Inflammatory macrophage treated with lipopolysaccharide for 1 hour (primary cell): ENCODE measurements at regions not wholly inside any gene's neighbourhood (a gene's known extent, or its start where the extent isn't known, plus 50 kb on each side); places are given as distances from the start of the nearest gene placed in this dataset.
"Not testable (repeated sequence)": the region's sequence is repeated elsewhere in the genome, so short reads cannot be mapped to it uniquely, and the experiment has no call there.

ENCODE experiments used
- DNase-seq, 2 donors: peaks; one replicate each; pipeline ENCODE4 v3.0.0-alpha.2; 2020 to 2022

DNA sequence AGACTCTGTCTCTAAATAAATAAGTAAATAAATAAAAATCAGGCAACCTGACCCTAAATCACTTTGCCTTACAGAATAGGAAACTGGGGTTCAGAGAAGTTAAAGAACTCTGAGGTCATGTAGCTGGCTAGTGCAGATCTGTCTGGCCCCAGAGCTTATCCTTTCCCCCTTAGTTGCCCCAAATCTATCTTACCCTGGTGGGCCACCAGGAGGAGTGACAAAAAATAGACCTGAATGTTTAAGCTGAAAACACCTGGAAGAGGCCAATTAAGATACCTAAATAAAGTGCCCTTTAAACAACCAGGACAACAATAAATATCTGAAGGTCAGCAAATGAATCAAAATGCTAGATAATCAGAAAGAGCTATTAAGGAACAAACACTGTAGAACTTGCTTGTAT is 59.7 kb downstream of the TEX35 start:
- DNase-seq, result no peak

- no peak for DNase-seq
Measured at GRCh38 chr1:178573330-178573729, 60.4 kb downstream of the TEX35 start.

GRCh38 chr1:178574345-178574744 is 61.4 kb downstream of the TEX35 start:
- no peak for DNase-seq

GRCh38 chr1:178575611-178576361 is 62.9 kb downstream of the TEX35 start:
- peak in 1 of 2 donors; percentile 54 for DNase-seq

DNA sequence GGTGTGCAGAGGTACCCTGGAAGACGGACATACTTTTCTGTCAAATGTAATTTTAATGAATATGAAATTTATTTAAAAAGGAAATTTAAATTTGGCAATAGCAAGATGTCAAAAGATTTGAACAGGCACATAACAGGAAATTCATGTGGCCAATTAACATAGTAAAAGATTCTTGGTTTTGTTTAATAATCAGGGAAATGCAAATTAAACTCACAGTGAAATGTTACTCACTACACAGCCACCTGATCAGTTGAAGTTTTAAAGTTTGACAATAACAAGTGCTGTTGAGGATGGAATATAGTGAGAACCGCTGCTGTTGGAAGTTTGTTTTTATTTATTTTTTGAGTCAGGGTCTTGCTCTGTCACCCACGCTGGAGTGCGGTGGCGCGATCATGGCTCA is 63.9 kb downstream of the TEX35 start:
- DNase-seq, result no peak

DNA sequence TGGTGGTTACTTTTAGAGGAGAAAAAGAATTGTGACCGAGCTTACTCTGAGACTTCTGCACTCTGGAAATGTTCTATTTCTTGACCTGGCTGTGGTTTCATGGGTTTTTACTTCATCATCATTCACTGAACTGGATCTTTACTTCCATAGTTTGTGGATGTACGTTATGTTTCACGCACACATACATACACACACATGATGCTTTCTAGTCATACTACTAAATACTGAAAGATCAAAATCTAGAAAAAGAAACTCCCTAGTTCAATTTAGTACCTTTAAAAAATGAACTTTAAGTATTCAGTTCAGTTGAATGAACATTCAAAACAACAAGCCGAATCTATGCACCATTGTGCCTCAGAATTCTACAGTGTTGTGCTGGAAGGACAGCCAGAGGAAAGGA is 65.0 kb downstream of the TEX35 start:
- DNase-seq, result no peak

DNA sequence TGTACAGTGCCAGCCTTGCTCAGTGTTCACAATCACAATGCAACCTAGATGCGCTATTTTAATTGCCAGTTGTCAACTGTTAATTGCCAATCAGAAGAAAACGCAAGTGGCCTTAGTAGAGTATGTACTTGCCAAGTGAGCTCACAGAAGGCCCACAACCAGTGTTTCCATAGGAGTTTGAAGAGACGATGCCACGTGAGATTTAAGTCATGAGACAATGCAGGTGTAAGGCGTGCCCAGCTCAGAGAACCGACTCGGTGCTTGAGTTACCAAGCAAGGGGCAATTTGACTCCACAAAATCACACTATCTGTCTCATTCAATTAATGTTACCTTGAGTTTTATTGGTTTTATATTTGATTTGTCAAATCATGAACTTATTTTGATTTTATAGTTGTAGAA is 65.6 kb downstream of the TEX35 start:
- DNase-seq, result no peak

GRCh38 chr1:178579095-178579494 is 66.2 kb downstream of the TEX35 start:
- no peak for DNase-seq

DNA sequence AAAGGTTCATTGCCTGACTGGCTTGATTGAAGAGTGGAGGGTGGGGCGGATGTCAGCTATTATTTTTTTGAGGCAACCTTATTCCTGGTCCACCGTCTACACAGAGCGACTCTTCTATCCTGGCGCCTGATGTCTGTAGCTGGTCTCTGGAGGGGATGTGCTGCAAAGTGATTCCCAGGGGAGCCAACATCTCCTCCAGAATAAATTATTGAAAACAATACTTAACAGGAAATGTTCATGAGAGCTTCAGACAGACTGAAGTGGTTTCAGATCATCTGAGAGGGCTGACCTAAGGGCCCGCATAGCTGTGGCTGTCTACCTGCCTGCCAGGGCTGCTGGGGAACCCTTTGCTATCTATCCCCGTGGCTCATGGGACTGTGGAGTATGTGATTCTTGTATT is 66.7 kb downstream of the TEX35 start:
- no peak for DNase-seq

DNA sequence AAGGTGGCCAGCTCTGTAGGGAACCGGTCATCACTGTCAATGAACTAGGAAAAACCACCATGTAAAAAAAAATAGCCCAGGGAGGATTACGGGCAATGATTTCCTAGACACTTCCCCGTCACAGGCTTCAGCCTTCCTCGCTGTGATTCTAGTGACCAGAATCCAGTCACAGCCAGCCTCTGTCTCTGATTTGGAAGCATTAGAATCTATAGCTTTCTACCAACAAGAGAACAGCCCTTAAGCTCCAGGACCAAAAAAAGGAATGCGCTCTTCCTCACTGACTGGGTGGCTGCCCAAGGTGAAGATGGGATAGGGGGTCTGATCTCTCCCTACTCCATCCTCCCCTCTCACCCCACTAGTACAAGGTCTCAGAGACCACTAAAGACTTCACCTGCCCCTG is 67.2 kb downstream of the TEX35 start:
- DNase-seq, result no peak

- DNase-seq, result no peak
Measured at GRCh38 chr1:178580876-178581275, 68.0 kb downstream of the TEX35 start.

GRCh38 chr1:178581351-178582303 is 68.7 kb downstream of the TEX35 start:
- no peak for DNase-seq

- peak; percentile 7 to 51 for DNase-seq
Measured at GRCh38 chr1:178587096-178587495, 74.2 kb downstream of the TEX35 start.

- DNase-seq, result no peak
Measured at GRCh38 chr1:178587975-178588374, 75.1 kb downstream of the TEX35 start.

- DNase-seq, result not testable (repeated sequence)
Measured at GRCh38 chr1:178589042-178589441, 76.1 kb downstream of the TEX35 start.

GRCh38 chr1:178591811-178592210 is 78.9 kb downstream of the TEX35 start:
- not testable (repeated sequence) for DNase-seq

DNA sequence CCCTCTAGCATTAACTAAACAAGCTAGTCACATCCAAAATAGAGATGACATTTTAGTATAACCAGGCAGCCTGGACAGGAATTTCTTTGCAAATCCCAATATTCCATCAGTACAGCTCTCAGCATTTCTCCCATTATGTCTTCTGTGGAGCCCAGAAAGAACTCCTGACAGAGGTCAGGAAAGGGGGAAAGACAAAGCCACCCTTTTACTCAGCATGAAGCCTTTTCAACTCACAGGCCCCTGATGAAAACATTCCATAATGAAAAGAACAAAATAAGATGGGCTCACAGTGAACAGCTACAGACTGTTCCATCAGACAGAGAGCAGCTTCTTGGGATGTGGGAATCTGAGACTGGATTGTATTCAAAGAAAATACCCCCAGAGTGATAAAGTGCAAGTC is 80.6 kb downstream of the TEX35 start:
- DNase-seq, result no peak

GRCh38 chr1:178594133-178594532 is 81.2 kb downstream of the TEX35 start:
- no peak for DNase-seq

GRCh38 chr1:178595491-178595890 is 82.6 kb downstream of the TEX35 start:
- peak; percentile 59 to 80 for DNase-seq

GRCh38 chr1:178599087-178599486 is 86.2 kb downstream of the TEX35 start:
- no peak for DNase-seq

DNA sequence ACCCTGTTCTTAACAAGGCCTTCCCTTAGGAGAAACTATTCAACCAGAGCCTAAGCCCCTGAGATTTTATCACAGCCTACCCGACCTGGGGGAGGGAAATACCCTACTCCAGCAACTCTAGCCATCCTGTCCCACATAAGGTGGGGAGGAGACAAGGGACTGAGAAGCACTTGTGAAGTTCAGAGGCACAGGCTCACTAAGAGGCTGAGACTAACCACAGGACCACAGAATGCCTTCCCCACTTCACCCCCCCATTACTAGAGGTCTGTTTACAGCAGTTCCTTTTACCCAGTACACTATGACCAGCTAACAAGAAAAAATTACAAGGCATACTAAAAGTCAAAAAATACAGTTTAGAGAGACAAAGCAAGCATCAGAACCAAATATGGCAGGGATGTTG is 86.8 kb downstream of the TEX35 start:
- no peak for DNase-seq

DNA sequence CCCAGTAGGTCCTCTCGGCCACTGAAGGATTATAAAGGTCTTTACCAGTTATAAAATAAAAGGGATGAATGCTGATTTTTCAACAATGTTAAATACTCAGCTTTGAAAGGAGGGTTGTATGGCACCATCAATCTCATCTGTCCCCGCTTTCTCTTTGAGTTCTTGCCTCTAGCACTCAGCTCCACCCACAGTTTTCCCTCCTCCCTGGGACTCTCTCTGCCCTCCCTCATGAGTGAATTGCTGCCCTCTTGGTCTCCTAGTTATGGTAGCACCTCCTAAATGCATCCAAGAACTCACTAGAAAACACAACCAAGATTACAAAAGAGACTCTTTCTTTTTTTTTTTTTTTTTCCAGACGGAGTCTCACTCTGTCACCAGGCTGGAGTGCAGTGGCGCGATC is 91.0 kb downstream of the TEX35 start:
- DNase-seq, result no peak

- no peak for DNase-seq
Measured at GRCh38 chr1:178606839-178607238, 93.9 kb downstream of the TEX35 start.
